PC-9 (cell line): ENCODE measurements at regions not wholly inside any gene's neighbourhood (a gene's known extent, or its start where the extent isn't known, plus 50 kb on each side); places are given as distances from the start of the nearest gene placed in this dataset.

Experiments used
- EZH2 ChIP-seq: fragments of 200-600 bp; sonication (generic); IDR thresholded peaks from 2 replicates; pipeline ENCODE4 v1.8.0; 2017; ENCODE audit warnings: antibody characterized with exemption, low read depth
- TF ChIP-seq, protein P1 (sequence below): fragments of 200-600 bp; sonication (generic); conservative IDR thresholded peaks from 2 replicates; pipeline ENCODE4 v1.6.1; 2017; ENCODE audit warnings: mixed run types, antibody characterized with exemption, mild to moderate bottlenecking, moderate library complexity

DNA sequence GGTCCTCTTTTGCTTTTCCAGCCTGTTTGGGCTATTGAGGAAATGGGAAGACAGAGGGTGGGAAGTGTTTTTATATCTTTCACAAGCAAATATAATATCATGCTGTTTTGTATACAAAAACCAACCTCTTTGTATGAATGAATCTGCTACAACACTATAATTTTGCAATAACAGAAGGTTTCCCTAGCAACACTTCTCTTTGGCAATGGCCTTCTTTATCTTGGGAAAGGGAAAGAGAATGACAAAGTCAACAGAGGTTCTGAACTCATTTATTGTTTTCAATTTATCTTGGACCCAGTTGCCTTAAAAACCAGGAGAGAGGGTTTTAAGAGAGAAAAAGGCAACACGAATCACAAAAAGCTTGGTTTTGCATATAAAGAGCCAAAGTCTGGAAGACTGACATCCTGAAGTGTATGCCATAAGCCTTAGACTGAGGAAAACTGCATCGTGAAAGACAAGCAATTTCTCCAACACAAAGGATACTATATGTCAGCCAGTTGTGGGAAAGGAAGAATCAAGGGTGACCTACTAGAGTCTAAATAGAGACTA is 121.8 kb upstream of the FAM241A start:
- TF ChIP-seq EZH2: no peak
- TF ChIP-seq, protein P1, sequence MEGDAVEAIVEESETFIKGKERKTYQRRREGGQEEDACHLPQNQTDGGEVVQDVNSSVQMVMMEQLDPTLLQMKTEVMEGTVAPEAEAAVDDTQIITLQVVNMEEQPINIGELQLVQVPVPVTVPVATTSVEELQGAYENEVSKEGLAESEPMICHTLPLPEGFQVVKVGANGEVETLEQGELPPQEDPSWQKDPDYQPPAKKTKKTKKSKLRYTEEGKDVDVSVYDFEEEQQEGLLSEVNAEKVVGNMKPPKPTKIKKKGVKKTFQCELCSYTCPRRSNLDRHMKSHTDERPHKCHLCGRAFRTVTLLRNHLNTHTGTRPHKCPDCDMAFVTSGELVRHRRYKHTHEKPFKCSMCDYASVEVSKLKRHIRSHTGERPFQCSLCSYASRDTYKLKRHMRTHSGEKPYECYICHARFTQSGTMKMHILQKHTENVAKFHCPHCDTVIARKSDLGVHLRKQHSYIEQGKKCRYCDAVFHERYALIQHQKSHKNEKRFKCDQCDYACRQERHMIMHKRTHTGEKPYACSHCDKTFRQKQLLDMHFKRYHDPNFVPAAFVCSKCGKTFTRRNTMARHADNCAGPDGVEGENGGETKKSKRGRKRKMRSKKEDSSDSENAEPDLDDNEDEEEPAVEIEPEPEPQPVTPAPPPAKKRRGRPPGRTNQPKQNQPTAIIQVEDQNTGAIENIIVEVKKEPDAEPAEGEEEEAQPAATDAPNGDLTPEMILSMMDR: no peak
